Activated naive CD4-positive, alpha-beta T cell treated with anti-CD3 and anti-CD28 coated beads, Interleukin-2, amount 50 U/mL, for 72 hours (primary cell): ENCODE measurements at regions not wholly inside any gene's neighbourhood (a gene's known extent, or its start where the extent isn't known, plus 50 kb on each side); places are given as distances from the start of the nearest gene placed in this dataset.

Source experiments
- ATAC-seq, 2 donors: fragments of 150-1000 bp; cut with Tn5 transposase; 2 replicates each; pipeline ENCODE4 v1.10.0; 2021; ENCODE audit warnings: mild to moderate bottlenecking in 2 of 2, moderate library complexity in 2 of 2
- DNase-seq, 2 donors: peaks; one replicate each; pipeline ENCODE4 v3.0.0; 2021 to 2022; ENCODE audit warnings: low spot score in 2 of 2
- H3K27ac Mint-ChIP-seq, 2 donors: one replicate each; pipeline ENCODE4 v1.8.0; 2022; ENCODE audit warnings: mild to moderate bottlenecking in 2 of 2, mixed read lengths in 2 of 2
- H3K36me3 Mint-ChIP-seq, 2 donors: one replicate each; pipeline ENCODE4 v1.8.0; 2022; ENCODE audit warnings: mixed read lengths in 2 of 2
- H3K9me3 Mint-ChIP-seq, 2 donors: one replicate each; pipeline ENCODE4 v1.8.0; 2022; ENCODE audit warnings: mixed read lengths in 2 of 2

- Mint-ChIP-seq H3K36me3 (no peaks in the 10 kb centered on the region), H3K27ac (no peak overlapping the region), H3K9me3 (no peaks in the 10 kb centered on the region)
- ATAC-seq (no peak), DNase-seq (no peak)
Measured at GRCh38 chr4:124318292-124318691, 394.2 kb downstream of the ANKRD50 start.

GRCh38 chr4:124321364-124321763, 391.2 kb downstream of the ANKRD50 start:
- DNase-seq, result no peak
- no peak for ATAC-seq
- no peaks in the 10 kb centered on the region for H3K36me3 Mint-ChIP-seq
- no peaks in the 10 kb centered on the region for H3K9me3 Mint-ChIP-seq
- no peak overlapping the region for H3K27ac Mint-ChIP-seq

GRCh38 chr4:124322234-124323065, 390.1 kb downstream of the ANKRD50 start:
- ATAC-seq (no peak), DNase-seq (no peak)
- no peaks in the 10 kb centered on the region for H3K9me3 Mint-ChIP-seq
- no peak overlapping the region for H3K27ac Mint-ChIP-seq
- no peaks in the 10 kb centered on the region for H3K36me3 Mint-ChIP-seq

DNA sequence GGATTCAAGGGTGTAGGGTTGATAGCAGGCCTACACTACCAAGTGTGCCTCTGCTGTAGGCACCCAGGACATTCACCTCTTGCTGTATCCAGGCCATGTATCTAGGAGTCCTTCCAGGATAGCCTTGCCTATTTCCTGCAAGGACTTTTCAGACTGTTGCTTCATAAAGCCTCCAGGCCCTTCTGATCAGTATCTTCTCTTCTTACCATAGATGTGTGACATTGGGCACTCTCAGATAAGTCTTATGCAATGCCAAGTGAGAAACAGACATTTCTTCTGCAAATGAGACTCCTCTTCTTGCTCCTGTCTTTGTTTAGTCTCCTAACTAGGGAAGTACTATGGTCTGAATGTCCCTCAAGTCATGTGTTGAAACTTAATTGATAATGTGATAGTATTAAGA, 386.8 kb downstream of the ANKRD50 start:
- DNase-seq (no peak), ATAC-seq (no peak)
- Mint-ChIP-seq H3K9me3 (no peaks in the 10 kb centered on the region), H3K27ac (no peak overlapping the region), H3K36me3 (no peaks in the 10 kb centered on the region)

GRCh38 chr4:124329134-124329533, 383.4 kb downstream of the ANKRD50 start:
- Mint-ChIP-seq H3K36me3 (no peaks in the 10 kb centered on the region), H3K9me3 (no peaks in the 10 kb centered on the region), H3K27ac (no peak overlapping the region)
- no peak for ATAC-seq
- no peak for DNase-seq

GRCh38 chr4:124330045-124330444, 382.5 kb downstream of the ANKRD50 start:
- Mint-ChIP-seq H3K9me3 (no peaks in the 10 kb centered on the region), H3K36me3 (no peaks in the 10 kb centered on the region), H3K27ac (no peak overlapping the region)
- ATAC-seq (no peak), DNase-seq (no peak)

DNA sequence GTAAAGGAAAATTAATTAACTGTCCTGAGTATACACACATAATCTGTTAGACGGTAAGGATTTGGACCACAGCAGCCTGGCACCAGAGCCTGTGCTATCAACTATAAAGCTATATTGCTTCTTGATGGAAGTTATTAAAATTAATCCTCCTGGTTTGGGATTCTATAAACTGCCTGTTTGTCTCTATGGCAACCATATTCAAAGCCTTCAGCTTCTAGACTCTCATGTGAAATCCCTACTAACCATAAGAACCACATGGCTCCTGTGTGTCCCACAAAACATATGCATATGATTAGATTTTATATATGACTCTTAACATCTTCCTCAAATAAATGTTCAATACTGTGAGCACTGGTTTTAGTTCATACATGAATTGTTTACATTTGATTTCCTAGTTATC, 380.8 kb downstream of the ANKRD50 start:
- ATAC-seq (no peak), DNase-seq (no peak)
- H3K27ac Mint-ChIP-seq, result no peak overlapping the region
- no peaks in the 10 kb centered on the region for H3K36me3 Mint-ChIP-seq
- no peaks in the 10 kb centered on the region for H3K9me3 Mint-ChIP-seq

DNA sequence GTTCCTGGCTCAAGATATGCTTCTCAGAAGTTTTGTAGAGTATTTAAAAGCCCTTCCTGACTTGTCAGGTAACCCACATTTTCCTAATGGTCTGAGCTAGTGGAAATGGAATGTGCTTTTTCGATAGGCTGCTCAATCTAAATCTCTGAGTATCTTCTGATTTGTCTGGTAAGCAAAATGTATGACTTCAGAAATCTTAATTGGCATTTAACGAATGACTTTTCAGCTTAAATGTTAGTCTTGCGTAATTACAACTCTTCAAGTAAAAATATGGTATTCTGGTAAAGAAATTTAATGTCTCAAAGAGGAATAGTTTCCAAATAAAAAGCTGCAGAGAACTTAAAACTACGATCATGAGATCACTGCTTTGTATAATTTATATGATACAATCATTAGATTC, 379.1 kb downstream of the ANKRD50 start:
- DNase-seq (no peak), ATAC-seq (no peak)
- H3K9me3 Mint-ChIP-seq, result no peaks in the 10 kb centered on the region
- H3K27ac Mint-ChIP-seq, result no peak overlapping the region
- H3K36me3 Mint-ChIP-seq, result no peaks in the 10 kb centered on the region

DNA sequence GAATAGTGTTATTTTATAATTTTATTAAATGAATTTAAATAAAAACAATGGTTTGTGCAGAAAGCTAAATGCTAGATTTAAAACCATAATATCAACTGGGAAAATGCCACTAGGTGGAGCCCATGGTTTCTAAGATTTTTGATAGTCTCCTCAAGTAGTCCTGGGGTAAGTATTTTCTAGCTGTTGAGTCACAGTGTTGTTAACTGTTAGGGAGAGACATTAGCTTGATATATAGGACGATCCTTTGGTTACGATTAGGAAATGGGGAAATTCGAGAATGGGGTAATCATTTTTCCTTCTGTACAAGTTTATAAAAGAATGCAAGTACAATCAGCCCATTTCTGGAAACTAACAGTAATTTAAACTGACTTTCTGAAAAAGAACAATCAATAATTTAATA, 378.4 kb downstream of the ANKRD50 start:
- no peak for ATAC-seq
- Mint-ChIP-seq H3K9me3 (no peaks in the 10 kb centered on the region), H3K27ac (no peak overlapping the region), H3K36me3 (no peaks in the 10 kb centered on the region)
- no peak for DNase-seq

GRCh38 chr4:124337874-124338273, 374.7 kb downstream of the ANKRD50 start:
- no peaks in the 10 kb centered on the region for H3K9me3 Mint-ChIP-seq
- no peak for DNase-seq
- H3K27ac Mint-ChIP-seq, result no peak overlapping the region
- no peak for ATAC-seq
- no peaks in the 10 kb centered on the region for H3K36me3 Mint-ChIP-seq

DNA sequence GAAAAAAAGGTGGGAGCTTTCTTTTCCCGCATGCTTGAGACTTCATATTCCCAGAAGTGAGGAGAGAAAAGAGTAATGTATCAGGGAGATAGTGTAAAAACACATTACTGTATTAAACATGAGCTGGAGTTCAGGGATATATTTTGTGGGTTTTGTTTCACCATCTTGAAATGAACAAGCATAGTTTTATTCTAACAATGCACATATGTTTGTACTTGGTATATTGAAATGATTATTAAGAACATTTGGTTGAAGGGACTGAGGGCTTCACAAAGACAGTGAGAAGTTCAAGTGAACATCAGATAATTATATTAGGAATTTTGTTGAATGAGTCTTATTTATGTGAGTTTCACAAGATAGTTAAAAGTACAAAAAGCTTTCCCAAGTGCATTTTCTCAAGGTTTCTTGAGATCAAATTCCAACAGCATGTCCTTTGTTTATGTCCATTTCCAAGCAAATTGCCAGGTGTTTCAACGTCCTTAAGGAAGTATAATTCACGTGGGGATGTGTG, 368.8 kb downstream of the ANKRD50 start:
- Mint-ChIP-seq H3K9me3 (no peaks in the 10 kb centered on the region), H3K36me3 (no peaks in the 10 kb centered on the region), H3K27ac (no peak overlapping the region)
- ATAC-seq (no peak), DNase-seq (no peak)

- DNase-seq (no peak), ATAC-seq (no peak)
- H3K36me3 Mint-ChIP-seq, result no peaks in the 10 kb centered on the region
- H3K27ac Mint-ChIP-seq, result no peak overlapping the region
- H3K9me3 Mint-ChIP-seq, result peaks cover 9 to 22% of the 10 kb centered on the region in 2 donors
Measured at GRCh38 chr4:124372916-124373315, 339.6 kb downstream of the ANKRD50 start.

DNA sequence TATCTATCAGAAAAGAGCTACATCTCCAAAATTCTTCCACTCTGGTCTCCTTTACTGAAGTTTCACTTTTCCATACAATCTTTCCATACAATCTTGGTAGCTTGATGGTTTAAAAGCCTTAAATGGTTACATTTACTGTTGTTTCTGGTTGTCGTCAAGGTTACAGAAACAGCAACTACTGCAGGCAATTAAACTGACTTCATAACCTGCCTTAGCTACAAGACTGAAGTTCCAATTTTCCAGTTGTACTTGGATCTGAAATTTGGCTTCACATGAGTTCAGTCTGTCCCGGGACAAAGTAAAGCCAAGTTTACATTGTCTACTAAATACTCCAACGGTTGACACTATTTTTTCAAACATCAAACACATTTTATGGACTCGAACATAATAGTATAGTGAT, 326.4 kb downstream of the ANKRD50 start:
- ATAC-seq, result no peak
- Mint-ChIP-seq H3K9me3 (peaks cover 3 to 4% of the 10 kb centered on the region in 2 donors), H3K36me3 (no peaks in the 10 kb centered on the region), H3K27ac (no peak overlapping the region)
- no peak for DNase-seq

DNA sequence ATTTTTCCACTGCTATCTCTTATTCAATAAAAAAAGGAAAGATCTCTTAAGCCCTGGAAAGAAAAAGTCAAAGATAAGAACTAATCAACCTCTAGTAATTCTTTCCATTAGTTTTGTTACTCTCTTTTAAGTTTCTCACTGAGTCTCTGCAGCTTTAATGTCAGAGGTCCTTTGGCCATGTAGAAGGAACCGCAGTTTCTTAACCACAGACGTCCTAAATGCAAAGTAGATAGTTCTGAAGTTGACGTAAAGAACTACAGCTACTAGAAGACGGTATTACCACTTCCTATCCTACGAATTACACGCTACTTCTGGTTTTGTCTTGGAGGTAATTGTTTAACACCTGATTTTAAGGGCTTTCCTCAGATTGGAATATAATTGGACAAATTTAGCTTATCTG, 325.9 kb downstream of the ANKRD50 start:
- Mint-ChIP-seq H3K36me3 (no peaks in the 10 kb centered on the region), H3K9me3 (peaks cover 3 to 4% of the 10 kb centered on the region in 2 donors), H3K27ac (no peak overlapping the region)
- ATAC-seq (no peak), DNase-seq (no peak)

DNA sequence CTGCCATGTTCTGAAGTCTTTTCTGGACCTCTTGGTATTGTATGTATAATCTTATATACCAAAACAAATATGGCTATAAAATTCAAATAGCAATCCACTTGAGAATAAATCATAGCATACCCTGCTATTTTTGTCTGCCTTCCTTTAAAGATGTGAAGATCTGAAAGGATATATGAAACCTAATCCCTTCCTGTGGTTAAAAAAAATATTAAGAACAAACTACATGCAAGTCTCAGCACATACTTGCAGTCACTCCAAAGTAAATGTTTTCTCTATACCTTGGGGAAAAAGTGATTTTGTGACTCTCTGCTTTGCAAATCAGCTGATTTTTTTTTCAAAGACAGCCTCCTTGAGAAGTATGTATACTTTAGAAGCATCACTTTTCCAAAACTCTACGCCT, 322.9 kb downstream of the ANKRD50 start:
- no peaks in the 10 kb centered on the region for H3K36me3 Mint-ChIP-seq
- DNase-seq (no peak), ATAC-seq (no peak)
- peaks cover 3 to 7% of the 10 kb centered on the region in 2 donors for H3K9me3 Mint-ChIP-seq
- H3K27ac Mint-ChIP-seq, result no peak overlapping the region

DNA sequence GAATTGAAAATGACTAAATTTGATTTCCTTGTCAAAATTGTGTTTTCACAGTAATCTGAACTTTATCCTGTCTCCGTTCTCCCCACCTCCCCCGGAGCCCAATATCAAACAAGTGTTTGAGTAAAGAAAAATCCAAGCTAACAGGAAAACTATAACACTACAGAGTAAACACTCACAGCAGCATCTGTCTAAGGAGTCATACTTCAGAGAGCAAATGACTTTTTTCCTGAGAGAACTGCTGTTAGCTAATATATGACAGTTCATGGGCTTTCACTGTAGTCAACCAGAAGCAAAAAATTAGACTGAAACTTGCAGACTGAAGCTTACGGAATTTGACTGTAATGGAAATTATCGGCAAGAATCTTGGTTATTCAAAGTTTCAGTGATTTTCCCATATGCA, 321.7 kb downstream of the ANKRD50 start:
- Mint-ChIP-seq H3K36me3 (no peaks in the 10 kb centered on the region), H3K27ac (no peak overlapping the region), H3K9me3 (peaks cover 0 to 8% of the 10 kb centered on the region in 2 donors)
- DNase-seq (no peak), ATAC-seq (no peak)

GRCh38 chr4:124396333-124396732, 316.2 kb downstream of the ANKRD50 start:
- no peak overlapping the region for H3K27ac Mint-ChIP-seq
- peaks cover 0 to 4% of the 10 kb centered on the region in 2 donors for H3K9me3 Mint-ChIP-seq
- DNase-seq (no peak), ATAC-seq (no peak)
- no peaks in the 10 kb centered on the region for H3K36me3 Mint-ChIP-seq

DNA sequence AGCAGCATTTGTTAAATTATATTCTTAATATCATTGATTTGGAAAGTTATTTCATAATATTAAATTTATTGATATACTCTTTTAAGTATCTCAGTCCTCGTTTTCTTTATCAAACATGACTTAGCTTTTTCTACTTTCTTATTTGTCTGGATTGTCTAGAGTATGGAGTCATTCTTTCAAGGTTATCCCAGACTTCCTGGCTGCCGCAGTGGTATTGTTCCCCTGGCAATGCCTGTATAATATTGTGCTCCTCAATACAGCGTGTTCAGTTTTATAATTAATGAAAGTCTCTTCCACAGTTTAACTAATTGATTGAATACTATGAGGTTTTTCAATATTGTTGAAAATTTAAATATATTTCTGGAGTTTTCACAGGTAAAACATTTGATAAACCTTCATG, 310.9 kb downstream of the ANKRD50 start:
- H3K9me3 Mint-ChIP-seq, result peaks cover 0 to 3% of the 10 kb centered on the region in 2 donors
- no peaks in the 10 kb centered on the region for H3K36me3 Mint-ChIP-seq
- no peak for ATAC-seq
- no peak for DNase-seq
- H3K27ac Mint-ChIP-seq, result no peak overlapping the region
